Osteoblast (primary cell): ENCODE measurements at regions not wholly inside any gene's neighbourhood (a gene's known extent, or its start where the extent isn't known, plus 50 kb on each side); places are given as distances from the start of the nearest gene placed in this dataset.

Source experiments
- DNase-seq: peaks from one replicate; pipeline ENCODE4 v3.0.0; 2011; ENCODE audit warnings: low spot score, mixed read lengths; ENCODE audit not compliant: insufficient read length; ENCODE audit errors: missing footprints
- H2AFZ ChIP-seq: 2 replicates; pipeline ENCODE4 v1.6.0; 2011; ENCODE audit warnings: mild to moderate bottlenecking, low read length
- H3K27ac ChIP-seq: 2 replicates; pipeline ENCODE4 v1.5.1; 2011; ENCODE audit warnings: mild to moderate bottlenecking, low read depth, low read length, moderate library complexity
- H3K27me3 ChIP-seq: 2 replicates; pipeline ENCODE4 v1.6.0; 2012; ENCODE audit warnings: mild to moderate bottlenecking, control low read depth, inconsistent platforms, low read length, moderate library complexity; ENCODE audit not compliant: insufficient read depth
- H3K36me3 ChIP-seq: 2 replicates; pipeline ENCODE4 v1.5.1; 2011; ENCODE audit warnings: mild to moderate bottlenecking, low read length, control low read depth, moderate library complexity; ENCODE audit not compliant: insufficient read depth
- H3K4me1 ChIP-seq: 2 replicates; pipeline ENCODE4 v1.5.1; 2011; ENCODE audit warnings: mild to moderate bottlenecking, low read length, control low read depth, moderate library complexity; ENCODE audit not compliant: insufficient read depth
- H3K4me2 ChIP-seq: 2 replicates; pipeline ENCODE4 v1.6.0; 2011; ENCODE audit warnings: mild to moderate bottlenecking, low read length; ENCODE audit not compliant: insufficient read depth
- H3K4me3 ChIP-seq: fragments of 200-600 bp; sonication (generic); 3 replicates; pipeline ENCODE4 v1.5.1; 2012; ENCODE audit warnings: mild to moderate bottlenecking, low read length, inconsistent platforms; ENCODE audit not compliant: insufficient read depth
- H3K79me2 ChIP-seq: 2 replicates; pipeline ENCODE4 v1.6.0; 2012; ENCODE audit warnings: mild to moderate bottlenecking, low read length, control low read depth, inconsistent platforms; ENCODE audit not compliant: insufficient read depth
- H3K9me3 ChIP-seq: 2 replicates; pipeline ENCODE4 v1.5.1; 2011; ENCODE audit warnings: low read depth, low read length, control low read depth
- H4K20me1 ChIP-seq: 2 replicates; pipeline ENCODE4 v1.6.0; 2012; ENCODE audit warnings: mild to moderate bottlenecking, low read length, control low read depth; ENCODE audit not compliant: insufficient read depth
- CTCF ChIP-seq: IDR thresholded peaks from 2 replicates; pipeline ENCODE4 v1.5.1; 2011; ENCODE audit warnings: mild to moderate bottlenecking, low read depth, low read length, moderate library complexity; ENCODE audit errors: extremely low read depth

DNA sequence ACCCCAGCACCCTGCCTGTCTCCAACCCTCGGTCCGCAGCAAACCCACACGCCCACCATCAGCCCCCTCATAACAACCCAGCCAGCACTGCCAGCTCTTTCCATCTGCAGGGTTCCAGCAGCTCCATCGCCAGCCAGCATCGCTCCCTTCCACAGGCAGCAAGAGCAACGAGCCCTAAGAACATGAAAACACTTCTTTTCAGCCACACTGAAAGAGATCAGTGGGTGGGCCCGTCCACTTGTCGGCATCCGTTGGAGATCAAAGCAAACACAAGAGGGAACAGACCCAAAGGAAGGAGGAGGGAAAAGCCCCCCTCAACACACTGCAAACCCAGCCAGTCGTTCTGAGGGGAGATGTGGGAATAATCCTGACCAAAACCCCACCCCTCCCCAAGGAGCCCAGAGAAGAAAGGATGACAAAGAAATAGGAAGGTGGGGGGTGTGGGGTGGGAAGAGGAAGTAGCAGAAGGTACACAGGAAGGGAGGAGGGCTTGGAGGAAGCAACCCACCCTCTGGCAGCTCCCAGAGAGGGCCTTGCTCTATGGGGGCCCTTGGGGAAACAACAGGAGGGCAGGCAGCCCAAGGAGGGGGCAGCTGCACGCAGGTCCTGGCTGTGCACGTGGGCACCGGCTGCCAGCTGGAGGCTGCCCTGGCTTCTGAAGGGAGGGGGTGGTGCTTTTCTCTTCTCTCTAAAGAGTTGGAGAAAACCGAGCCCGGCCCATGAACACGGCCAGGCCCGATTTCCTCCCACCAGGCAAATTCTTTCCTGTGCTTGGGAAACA lies 473.6 kb upstream of the PROK2 start:
- Histone ChIP-seq H3K27ac (no peak overlapping the region), H3K36me3 (no peaks in the 10 kb centered on the region), H3K4me1 (peaks cover 9% of the 10 kb centered on the region), H3K9me3 (no peaks in the 10 kb centered on the region), H2AFZ (no peak overlapping the region), H3K27me3 (peaks cover 6% of the 10 kb centered on the region), H3K79me2 (no peaks in the 10 kb centered on the region), H4K20me1 (no peaks in the 10 kb centered on the region), H3K4me3 (no peak overlapping the region), H3K4me2 (no peak overlapping the region)
- DNase-seq, result no peak
- TF ChIP-seq CTCF, result no peak

- Histone ChIP-seq H4K20me1 (no peaks in the 10 kb centered on the region), H3K4me3 (no peak overlapping the region), H3K36me3 (no peaks in the 10 kb centered on the region), H3K27ac (no peak overlapping the region), H2AFZ (no peak overlapping the region), H3K9me3 (no peaks in the 10 kb centered on the region), H3K79me2 (no peaks in the 10 kb centered on the region), H3K4me1 (peaks cover 9% of the 10 kb centered on the region), H3K4me2 (no peak overlapping the region), H3K27me3 (peaks cover 12% of the 10 kb centered on the region)
- DNase-seq, result no peak
- no peak for TF ChIP-seq CTCF
Measured at GRCh38 chr3:72257738-72258137, 472.8 kb upstream of the PROK2 start.

DNA sequence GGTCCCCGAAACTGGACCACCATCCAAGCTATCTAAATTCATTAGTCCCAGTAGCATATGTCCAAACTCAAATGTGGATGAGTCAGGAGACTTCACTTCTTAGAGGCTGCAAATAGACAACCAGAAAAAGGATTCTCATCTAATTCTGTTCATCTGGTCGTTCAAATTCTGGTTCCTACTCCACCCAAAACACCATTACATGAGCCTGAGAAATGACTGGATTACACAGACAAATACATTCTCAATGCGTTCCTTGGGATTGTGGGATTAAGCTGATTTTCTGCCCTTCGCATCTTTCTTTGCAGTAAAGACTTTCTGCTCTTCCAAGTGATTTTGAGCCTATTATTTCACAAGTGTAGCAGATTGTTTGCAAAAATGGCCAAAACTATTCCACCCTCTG lies 472.3 kb upstream of the PROK2 start:
- Histone ChIP-seq H3K27me3 (peaks cover 16% of the 10 kb centered on the region), H3K4me3 (no peak overlapping the region), H4K20me1 (no peaks in the 10 kb centered on the region), H3K79me2 (no peaks in the 10 kb centered on the region), H3K27ac (no peak overlapping the region), H3K9me3 (no peaks in the 10 kb centered on the region), H3K36me3 (no peaks in the 10 kb centered on the region), H2AFZ (no peak overlapping the region), H3K4me2 (no peak overlapping the region), H3K4me1 (peaks cover 6% of the 10 kb centered on the region)
- DNase-seq, result no peak
- TF ChIP-seq CTCF, result no peak

DNA sequence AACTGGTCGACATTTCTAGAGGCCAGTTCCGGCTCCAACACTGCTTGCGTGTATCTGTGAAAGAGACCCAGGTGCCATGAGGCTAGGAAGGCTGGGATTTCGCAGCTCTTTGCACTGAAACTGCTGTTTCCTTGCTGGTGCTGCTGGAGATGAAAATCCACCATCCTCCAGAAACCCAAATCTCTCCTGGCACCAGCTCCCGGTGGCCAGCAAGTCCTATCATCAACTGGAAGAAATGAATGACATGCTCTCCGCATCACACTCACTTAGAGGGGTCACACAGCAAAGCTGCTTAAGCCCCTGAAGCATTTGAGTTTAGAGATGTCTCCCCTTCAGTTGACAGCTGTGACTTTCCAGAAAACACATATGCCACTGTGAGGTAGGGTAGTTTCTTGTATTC lies 471.8 kb upstream of the PROK2 start:
- Histone ChIP-seq H3K4me2 (no peak overlapping the region), H4K20me1 (no peaks in the 10 kb centered on the region), H3K27ac (no peak overlapping the region), H3K9me3 (no peaks in the 10 kb centered on the region), H3K27me3 (peaks cover 21% of the 10 kb centered on the region), H2AFZ (no peak overlapping the region), H3K36me3 (no peaks in the 10 kb centered on the region), H3K4me3 (no peak overlapping the region), H3K4me1 (peaks cover 6% of the 10 kb centered on the region), H3K79me2 (no peaks in the 10 kb centered on the region)
- no peak for TF ChIP-seq CTCF
- DNase-seq, result no peak
